Activated naive CD8-positive, alpha-beta T cell treated with anti-CD3 and anti-CD28 coated beads, Interleukin-2, amount 50 U/mL, for 16 hours (primary cell): ENCODE measurements at regions not wholly inside any gene's neighbourhood (a gene's known extent, or its start where the extent isn't known, plus 50 kb on each side); places are given as distances from the start of the nearest gene placed in this dataset.

Source experiments
- DNase-seq: peaks from one replicate; pipeline ENCODE4 v3.0.0-alpha.2; 2020; ENCODE audit warnings: low read depth, low spot score

GRCh38 chr3:67710396-67710795 lies 56.0 kb upstream of the SUCLG2 start:
- no peak for DNase-seq

GRCh38 chr3:67706934-67707333 lies 52.5 kb upstream of the SUCLG2 start:
- DNase-seq, result no peak

GRCh38 chr3:67704322-67704721 lies 49.9 kb upstream of the SUCLG2 start:
- DNase-seq, result no peak
